Activated naive CD4-positive, alpha-beta T cell treated with anti-CD3 and anti-CD28 coated beads, Interleukin-2, amount 50 U/mL, for 72 hours (primary cell): ENCODE measurements at regions not wholly inside any gene's neighbourhood (a gene's known extent, or its start where the extent isn't known, plus 50 kb on each side); places are given as distances from the start of the nearest gene placed in this dataset.
"Not testable (repeated sequence)": the region's sequence is repeated elsewhere in the genome, so short reads cannot be mapped to it uniquely, and the experiment has no call there.

ENCODE experiments used
- ATAC-seq, 2 donors: fragments of 150-1000 bp; cut with Tn5 transposase; 2 replicates each; pipeline ENCODE4 v1.10.0; 2021; ENCODE audit warnings: mild to moderate bottlenecking in 2 of 2, moderate library complexity in 2 of 2
- DNase-seq, 2 donors: peaks; one replicate each; pipeline ENCODE4 v3.0.0; 2021 to 2022; ENCODE audit warnings: low spot score in 2 of 2
- H3K27ac Mint-ChIP-seq, 2 donors: one replicate each; pipeline ENCODE4 v1.8.0; 2022; ENCODE audit warnings: mild to moderate bottlenecking in 2 of 2, mixed read lengths in 2 of 2
- H3K36me3 Mint-ChIP-seq, 2 donors: one replicate each; pipeline ENCODE4 v1.8.0; 2022; ENCODE audit warnings: mixed read lengths in 2 of 2
- H3K9me3 Mint-ChIP-seq, 2 donors: one replicate each; pipeline ENCODE4 v1.8.0; 2022; ENCODE audit warnings: mixed read lengths in 2 of 2

DNA sequence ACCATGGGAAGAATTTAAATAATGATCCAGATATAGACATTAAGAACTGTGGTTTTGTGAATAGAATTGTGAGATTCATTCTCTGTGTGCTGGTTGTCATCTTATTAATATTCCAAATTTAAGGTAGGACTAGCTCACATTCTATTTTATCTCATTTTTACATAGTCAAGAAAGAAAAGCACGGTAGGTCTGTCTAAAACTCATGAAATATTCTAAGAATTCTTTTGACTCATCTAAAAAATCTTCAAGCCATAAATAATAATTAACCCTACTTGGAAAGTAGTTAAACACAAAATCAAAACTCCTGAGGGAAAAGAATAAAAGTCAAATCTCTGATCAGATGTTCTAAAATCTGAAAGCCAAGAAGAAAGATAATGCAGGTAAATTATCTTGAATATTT lies 388.8 kb upstream of the CHAC2 start:
- no peak for DNase-seq
- ATAC-seq = no peak
- Mint-ChIP-seq H3K36me3 (no peaks in the 10 kb centered on the region), H3K9me3 (peaks cover 0 to 3% of the 10 kb centered on the region in 2 donors), H3K27ac (no peak overlapping the region)

- Mint-ChIP-seq H3K9me3 (peaks cover 0 to 3% of the 10 kb centered on the region in 2 donors), H3K36me3 (no peaks in the 10 kb centered on the region), H3K27ac (no peak overlapping the region)
- DNase-seq (no peak), ATAC-seq (no peak)
Measured at GRCh38 chr2:53373126-53373525, 394.5 kb upstream of the CHAC2 start.

GRCh38 chr2:53366543-53366942 lies 401.1 kb upstream of the CHAC2 start:
- ATAC-seq (no peak), DNase-seq (no peak)
- Mint-ChIP-seq H3K27ac (no peak overlapping the region), H3K9me3 (peaks cover 0 to 4% of the 10 kb centered on the region in 2 donors), H3K36me3 (no peaks in the 10 kb centered on the region)

DNA sequence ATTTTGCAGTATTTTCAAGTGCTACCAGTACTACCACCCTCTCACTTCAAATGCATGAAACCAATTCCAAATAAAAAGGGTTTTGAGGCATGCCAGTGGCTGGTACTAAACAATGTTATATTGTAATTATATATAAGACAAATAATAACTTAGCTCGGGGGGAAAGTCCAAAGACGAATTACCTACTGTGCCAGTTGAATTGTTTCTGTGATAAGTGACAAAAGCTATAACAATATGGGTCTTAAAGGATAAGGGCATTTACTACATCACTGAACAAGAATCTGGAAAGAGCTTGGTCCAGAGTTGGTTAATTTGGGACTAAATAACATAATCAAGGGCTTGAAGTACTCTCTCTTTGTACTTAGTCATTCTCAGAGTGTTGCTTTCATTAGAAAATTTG lies 404.7 kb upstream of the CHAC2 start:
- ATAC-seq = no peak
- no peaks in the 10 kb centered on the region for H3K36me3 Mint-ChIP-seq
- H3K9me3 Mint-ChIP-seq = peaks cover 0 to 4% of the 10 kb centered on the region in 2 donors
- DNase-seq = no peak
- H3K27ac Mint-ChIP-seq = no peak overlapping the region

- Mint-ChIP-seq H3K27ac (no peak overlapping the region), H3K9me3 (peaks cover 0 to 7% of the 10 kb centered on the region in 2 donors), H3K36me3 (no peaks in the 10 kb centered on the region)
- DNase-seq (no peak), ATAC-seq (no peak)
Measured at GRCh38 chr2:53356291-53356905, 411.2 kb upstream of the CHAC2 start.

- Mint-ChIP-seq H3K27ac (no peak overlapping the region), H3K9me3 (peaks cover 0 to 10% of the 10 kb centered on the region in 2 donors), H3K36me3 (no peaks in the 10 kb centered on the region)
- ATAC-seq (no peak), DNase-seq (no peak)
Measured at GRCh38 chr2:53353135-53354114, 414.2 kb upstream of the CHAC2 start.

DNA sequence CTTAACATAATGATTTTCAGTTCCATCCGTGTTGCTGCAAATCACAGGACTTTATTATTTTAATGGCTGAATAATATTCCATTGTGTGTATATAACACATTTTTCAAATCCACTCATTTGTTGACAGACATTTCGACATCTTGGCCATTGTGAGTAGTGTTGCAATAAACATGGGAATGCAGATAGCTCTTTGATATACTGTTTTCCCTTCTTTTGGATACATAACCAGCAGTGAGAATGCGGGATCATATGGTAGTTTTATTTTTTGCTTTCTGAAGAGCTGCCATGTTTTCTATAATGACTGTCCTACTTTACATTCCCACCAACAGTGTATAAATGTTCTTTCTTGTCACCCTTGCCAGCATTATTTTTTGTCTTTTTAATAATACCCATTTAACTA lies 420.3 kb upstream of the CHAC2 start:
- DNase-seq (no peak), ATAC-seq (no peak)
- Mint-ChIP-seq H3K9me3 (peaks cover 0 to 3% of the 10 kb centered on the region in 2 donors), H3K27ac (no peak overlapping the region), H3K36me3 (no peaks in the 10 kb centered on the region)

DNA sequence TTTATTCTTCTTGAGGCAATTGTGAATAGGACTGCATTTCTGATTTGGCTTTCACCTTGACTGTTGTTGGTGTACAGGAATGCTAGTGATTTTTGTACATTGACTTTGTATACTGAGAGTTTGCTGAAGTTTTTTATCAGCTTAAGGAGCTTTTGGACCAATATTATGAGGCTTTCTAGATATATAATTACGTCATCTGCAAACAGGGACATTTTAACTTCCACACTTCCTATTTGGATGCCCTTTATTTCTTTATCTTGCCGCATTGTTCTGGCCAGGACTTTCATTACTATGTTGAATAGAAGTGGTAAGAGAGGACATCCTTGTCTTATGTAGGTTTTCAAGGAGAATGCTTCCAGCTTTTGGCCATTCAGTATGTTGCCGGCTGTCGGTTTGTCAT lies 425.4 kb upstream of the CHAC2 start:
- H3K36me3 Mint-ChIP-seq = no peaks in the 10 kb centered on the region
- H3K27ac Mint-ChIP-seq = no peak overlapping the region
- no peaks in the 10 kb centered on the region for H3K9me3 Mint-ChIP-seq
- DNase-seq (no peak), ATAC-seq (no peak)

GRCh38 chr2:53334610-53335009 lies 433.0 kb upstream of the CHAC2 start:
- no peaks in the 10 kb centered on the region for H3K36me3 Mint-ChIP-seq
- H3K9me3 Mint-ChIP-seq = no peaks in the 10 kb centered on the region
- H3K27ac Mint-ChIP-seq = no peak overlapping the region
- DNase-seq (no peak), ATAC-seq (no peak)

GRCh38 chr2:53331667-53332066 lies 435.9 kb upstream of the CHAC2 start:
- ATAC-seq = no peak
- Mint-ChIP-seq H3K9me3 (no peaks in the 10 kb centered on the region), H3K27ac (no peak overlapping the region), H3K36me3 (no peaks in the 10 kb centered on the region)
- no peak for DNase-seq

DNA sequence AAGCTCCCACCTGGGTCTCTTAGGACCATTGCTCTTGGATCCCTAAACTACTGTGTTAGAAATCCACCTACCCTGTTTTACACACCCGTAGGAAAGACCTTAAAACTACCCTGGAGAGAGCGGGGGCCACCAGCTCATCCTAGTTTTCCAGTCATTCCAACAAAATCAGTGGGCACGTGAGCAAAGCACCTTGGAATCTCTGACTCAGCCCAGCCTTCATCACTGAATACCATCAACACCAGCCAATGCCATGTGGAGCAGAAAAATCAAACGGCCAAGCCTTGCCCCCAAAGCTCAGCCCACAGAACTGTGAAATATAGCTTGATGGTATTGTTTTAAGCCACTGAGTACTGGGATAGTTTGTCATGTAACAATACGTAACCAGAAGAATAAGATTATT lies 449.7 kb upstream of the CHAC2 start:
- no peak for DNase-seq
- ATAC-seq = no peak
- Mint-ChIP-seq H3K36me3 (no peaks in the 10 kb centered on the region), H3K27ac (no peak overlapping the region), H3K9me3 (peaks cover 0 to 4% of the 10 kb centered on the region in 2 donors)

- no peak for ATAC-seq
Measured at GRCh38 chr2:53315149-53315548, 452.5 kb upstream of the CHAC2 start.

DNA sequence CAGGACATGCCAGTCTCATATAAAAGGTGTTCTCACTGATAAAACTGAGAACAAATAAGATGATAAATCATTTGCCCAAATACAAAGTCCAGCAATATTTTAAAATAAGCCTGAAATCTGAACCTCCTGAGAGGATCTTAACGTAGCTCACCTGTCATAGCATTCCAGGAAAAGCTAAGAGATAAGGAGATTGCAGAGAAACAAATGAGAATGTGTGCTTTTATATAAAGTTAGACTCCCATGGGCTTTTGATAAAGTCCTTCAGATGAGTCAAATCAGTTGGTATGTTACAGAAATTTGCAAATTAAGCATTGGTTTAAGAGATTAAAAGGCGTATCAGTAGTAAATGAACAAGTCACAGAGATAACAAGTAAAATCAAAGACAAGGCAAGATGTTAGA lies 452.9 kb upstream of the CHAC2 start:
- Mint-ChIP-seq H3K27ac (no peak overlapping the region), H3K9me3 (peaks cover 0 to 4% of the 10 kb centered on the region in 2 donors), H3K36me3 (no peaks in the 10 kb centered on the region)
- no peak for DNase-seq
- no peak for ATAC-seq

More at GRCh38 chr2:53315149-53315548, 452.5 kb upstream of the CHAC2 start:
- H3K36me3 Mint-ChIP-seq = no peaks in the 10 kb centered on the region
- DNase-seq = no peak
- H3K9me3 Mint-ChIP-seq = peaks cover 0 to 4% of the 10 kb centered on the region in 2 donors
- H3K27ac Mint-ChIP-seq = no peak overlapping the region

DNA sequence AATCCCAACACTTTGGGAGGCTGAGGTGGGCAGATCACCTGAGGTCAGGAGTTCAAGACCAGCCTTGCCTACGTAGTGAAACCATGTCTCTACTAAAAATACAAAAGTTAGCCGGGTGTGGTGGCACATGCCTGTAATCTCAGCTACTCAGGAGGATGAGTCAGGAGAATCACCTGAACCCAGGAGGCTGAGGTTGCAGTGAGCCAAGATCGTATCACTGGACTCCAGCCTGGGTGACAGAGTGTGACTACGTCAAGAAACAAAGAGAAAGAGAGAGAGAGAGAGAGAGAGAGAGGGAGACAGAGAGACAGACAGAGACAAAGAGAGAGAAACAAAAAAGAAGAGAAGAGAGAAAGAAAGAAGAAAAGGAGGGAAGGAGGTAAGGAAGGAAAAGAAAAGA lies 454.0 kb upstream of the CHAC2 start:
- DNase-seq, H3K9me3 Mint-ChIP-seq, H3K27ac Mint-ChIP-seq, H3K36me3 Mint-ChIP-seq, ATAC-seq: not testable (repeated sequence)

DNA sequence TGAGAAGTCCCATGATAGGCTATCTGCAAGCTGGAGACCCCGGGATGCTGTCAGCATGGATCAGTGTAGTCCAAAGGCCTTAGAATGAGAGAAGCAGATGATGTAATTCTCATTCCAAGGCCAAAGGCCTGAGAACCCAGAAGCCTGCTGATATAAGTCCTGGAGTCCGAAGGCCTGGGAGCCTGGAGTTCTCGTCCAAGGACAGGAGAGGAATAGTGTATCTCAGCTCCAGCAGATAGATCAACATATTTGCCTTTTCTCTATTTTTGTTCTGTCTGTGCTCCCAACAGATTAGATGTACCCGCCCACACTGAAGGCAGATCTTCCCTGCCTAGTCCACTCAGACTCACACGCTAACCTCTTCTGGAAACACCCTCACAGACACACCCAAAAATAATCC lies 454.9 kb upstream of the CHAC2 start:
- Mint-ChIP-seq H3K27ac (no peak overlapping the region), H3K36me3 (no peaks in the 10 kb centered on the region), H3K9me3 (peaks cover 0 to 4% of the 10 kb centered on the region in 2 donors)
- DNase-seq (no peak), ATAC-seq (no peak)

DNA sequence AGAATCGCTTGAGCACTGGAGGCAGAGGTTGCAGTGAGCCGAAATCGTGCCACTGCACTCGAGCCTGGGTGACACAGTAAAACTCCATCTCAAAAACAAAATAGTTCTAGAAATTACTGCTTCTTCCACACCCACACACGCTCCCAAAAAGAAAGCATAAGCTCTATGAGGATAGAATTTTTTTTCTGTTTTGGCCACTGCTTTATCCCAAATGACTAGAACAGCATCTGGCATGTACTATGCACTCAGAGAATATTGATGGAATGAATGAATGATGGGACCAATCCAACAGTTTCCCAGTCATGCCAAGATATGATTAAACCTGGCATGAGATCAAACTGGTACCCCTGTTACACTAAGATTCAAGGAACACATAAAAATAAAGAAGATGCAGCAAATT lies 455.4 kb upstream of the CHAC2 start:
- ATAC-seq = no peak

GRCh38 chr2:53303012-53303578 lies 464.5 kb upstream of the CHAC2 start:
- ATAC-seq (no peak), DNase-seq (no peak)
- Mint-ChIP-seq H3K36me3 (no peaks in the 10 kb centered on the region), H3K9me3 (no peaks in the 10 kb centered on the region), H3K27ac (no peak overlapping the region)

More for the DNA sequence above, 455.4 kb upstream of the CHAC2 start:
- Mint-ChIP-seq H3K27ac (no peak overlapping the region), H3K36me3 (no peaks in the 10 kb centered on the region), H3K9me3 (peaks cover 0 to 4% of the 10 kb centered on the region in 2 donors)
- DNase-seq = no peak
